Mesenchymal stem cell (in vitro differentiated cells and primary cell): ENCODE measurements at regions not wholly inside any gene's neighbourhood (a gene's known extent, or its start where the extent isn't known, plus 50 kb on each side); places are given as distances from the start of the nearest gene placed in this dataset.

ENCODE experiments used
- DNase-seq: peaks from one replicate; pipeline ENCODE4 v3.0.0-alpha.2; 2013
- H2AFZ ChIP-seq: one replicate; pipeline ENCODE4 v1.6.1; 2013; ENCODE audit warnings: low read depth, mild to moderate bottlenecking, control low read depth, inconsistent platforms, low read length, moderate library complexity
- H2AK5ac ChIP-seq: 2 replicates; pipeline ENCODE4 v1.6.1; 2013; ENCODE audit warnings: low read length, moderate library complexity, mild to moderate bottlenecking, inconsistent platforms; ENCODE audit not compliant: severe bottlenecking
- H2BK120ac ChIP-seq: one replicate; pipeline ENCODE4 v1.6.1; 2013; ENCODE audit warnings: low read depth, mild to moderate bottlenecking, inconsistent platforms, low read length, moderate library complexity
- H2BK12ac ChIP-seq, 2 experiments: one replicate each; pipeline ENCODE4 v1.6.1; 2013; ENCODE audit warnings: inconsistent platforms in 2 of 2, low read length in 2 of 2, mild to moderate bottlenecking in 2 of 2, moderate library complexity in 2 of 2, control low read depth in 1 of 2
- H2BK15ac ChIP-seq: one replicate; pipeline ENCODE4 v1.6.1; 2013; ENCODE audit warnings: mild to moderate bottlenecking, low read depth, inconsistent platforms; ENCODE audit not compliant: poor library complexity, severe bottlenecking
- H2BK5ac ChIP-seq: 2 replicates; pipeline ENCODE4 v1.6.1; 2013; ENCODE audit warnings: low read depth, mild to moderate bottlenecking, low read length, control low read depth, inconsistent platforms; ENCODE audit not compliant: poor library complexity, severe bottlenecking
- H3K14ac ChIP-seq, 2 experiments: one replicate each; pipeline ENCODE4 v1.6.1; 2013; ENCODE audit warnings: inconsistent platforms in 2 of 2, low read length in 2 of 2, control low read depth in 1 of 2, mild to moderate bottlenecking in 1 of 2, moderate library complexity in 1 of 2
- H3K18ac ChIP-seq, 2 experiments: one replicate each; pipeline ENCODE4 v1.6.1; 2013; ENCODE audit warnings: inconsistent platforms in 2 of 2, low read length in 2 of 2, control low read depth in 1 of 2, low read depth in 1 of 2, mild to moderate bottlenecking in 1 of 2
- H3K23ac ChIP-seq, 2 experiments: one replicate each; pipeline ENCODE4 v1.6.1; 2013; ENCODE audit warnings: inconsistent platforms in 2 of 2, low read length in 2 of 2, mild to moderate bottlenecking in 2 of 2, moderate library complexity in 2 of 2, control low read depth in 1 of 2
- H3K27ac ChIP-seq: 2 replicates; pipeline ENCODE4 v1.5.1; 2013; ENCODE audit warnings: mild to moderate bottlenecking, moderate library complexity, low read length, control low read depth, inconsistent platforms; ENCODE audit not compliant: poor library complexity, severe bottlenecking
- H3K27me3 ChIP-seq, 2 experiments: 2 replicates each; pipeline versions ENCODE4 v1.6.1 to v1.7.0; 2013; ENCODE audit warnings: low read length in 2 of 2, mild to moderate bottlenecking in 2 of 2, moderate library complexity in 2 of 2, control low read depth in 1 of 2, inconsistent platforms in 1 of 2; ENCODE audit not compliant: control insufficient read depth in 1 of 2, insufficient read depth in 1 of 2
- H3K36me3 ChIP-seq, 2 experiments: 2 replicates each; pipeline versions ENCODE4 v1.6.1 to v1.7.0; 2013; ENCODE audit warnings: low read length in 2 of 2, control low read depth in 1 of 2, inconsistent platforms in 1 of 2, low read depth in 1 of 2, mild to moderate bottlenecking in 1 of 2; ENCODE audit not compliant: insufficient read depth in 2 of 2, control insufficient read depth in 1 of 2
- H3K4ac ChIP-seq, 2 experiments: one replicate each; pipeline ENCODE4 v1.6.1; 2013; ENCODE audit warnings: inconsistent platforms in 2 of 2, low read length in 2 of 2, mild to moderate bottlenecking in 2 of 2, moderate library complexity in 2 of 2, control low read depth in 1 of 2, low read depth in 1 of 2
- H3K4me1 ChIP-seq: 2 replicates; pipeline ENCODE4 v1.6.1; 2013; ENCODE audit warnings: low read depth, low read length, control low read depth; ENCODE audit not compliant: control insufficient read depth, insufficient read depth
- H3K4me2 ChIP-seq: 2 replicates; pipeline ENCODE4 v1.6.1; 2013; ENCODE audit warnings: low read length, mild to moderate bottlenecking, inconsistent platforms; ENCODE audit not compliant: poor library complexity, severe bottlenecking
- H3K4me3 ChIP-seq, 2 experiments: 2 replicates each; pipeline versions ENCODE4 v1.5.1 to v1.7.0; 2013; ENCODE audit warnings: low read length in 2 of 2, mild to moderate bottlenecking in 2 of 2, control low read depth in 1 of 2, low read depth in 1 of 2; ENCODE audit not compliant: insufficient read depth in 1 of 2
- H3K79me1 ChIP-seq: replicated peaks from 2 replicates; pipeline ENCODE4 v1.6.1; 2013; ENCODE audit warnings: mild to moderate bottlenecking, control low read depth, low read length, inconsistent platforms; ENCODE audit not compliant: poor library complexity, severe bottlenecking
- H3K9ac ChIP-seq: 2 replicates; pipeline ENCODE4 v1.7.0; 2013; ENCODE audit warnings: mild to moderate bottlenecking, low read length, moderate library complexity
- H3K9me3 ChIP-seq: 2 replicates; pipeline ENCODE4 v1.7.0; 2013; ENCODE audit warnings: mild to moderate bottlenecking, low read length; ENCODE audit not compliant: control insufficient read depth
- H4K8ac ChIP-seq: one replicate; pipeline ENCODE4 v1.6.1; 2013; ENCODE audit warnings: inconsistent platforms, mild to moderate bottlenecking, low read length, moderate library complexity
- H4K91ac ChIP-seq: one replicate; pipeline ENCODE4 v1.6.1; 2013; ENCODE audit warnings: mild to moderate bottlenecking, low read length, inconsistent platforms
- WGBS: methylation state at CpG from one replicate; pipeline ENCODE4 v1.1.7; 2013; ENCODE audit warnings: mixed read lengths; 5-methylcytosine and 5-hydroxymethylcytosine counted together

DNA sequence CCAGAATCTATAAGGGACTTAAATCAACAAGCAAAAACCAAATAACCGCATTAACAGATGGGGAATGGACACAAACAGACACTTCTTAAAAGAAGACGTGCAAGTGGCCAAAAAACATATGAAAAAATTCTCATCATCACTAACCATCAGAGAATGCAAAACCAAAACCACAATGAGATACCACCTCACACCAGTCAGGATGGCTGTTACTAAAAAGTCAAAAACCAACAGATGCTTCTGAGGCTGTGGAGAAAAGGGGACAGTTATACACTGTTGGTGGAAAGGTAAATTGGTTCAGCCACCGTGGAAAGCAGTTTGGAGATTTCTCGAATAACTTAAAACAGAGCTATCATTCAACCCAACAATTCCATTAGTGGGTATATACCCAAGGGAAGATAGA lies 124.9 kb upstream of the OLIG2 start:
- H2AK5ac ChIP-seq, result no peak overlapping the region
- no peak overlapping the region for H2BK15ac ChIP-seq
- H3K27me3 ChIP-seq, result peaks cover 6 to 52% of the 10 kb centered on the region in 2 experiments
- no peak overlapping the region for H3K18ac ChIP-seq
- no peak overlapping the region for H2AFZ ChIP-seq
- no peaks in the 10 kb centered on the region for H3K4me1 ChIP-seq
- WGBS, result 87% methylated on average over 2 of the region's 4 CpGs
- no peak overlapping the region for H3K4ac ChIP-seq
- H2BK120ac ChIP-seq, result no peak overlapping the region
- H3K27ac ChIP-seq, result no peak overlapping the region
- H3K36me3 ChIP-seq, result no peaks in the 10 kb centered on the region
- H4K91ac ChIP-seq, result no peak overlapping the region
- no peaks in the 10 kb centered on the region for H3K79me1 ChIP-seq
- H3K4me2 ChIP-seq, result no peak overlapping the region
- no peak overlapping the region for H4K8ac ChIP-seq
- H3K9me3 ChIP-seq, result no peaks in the 10 kb centered on the region
- no peak overlapping the region for H2BK12ac ChIP-seq
- no peak overlapping the region for H3K23ac ChIP-seq
- no peak overlapping the region for H2BK5ac ChIP-seq
- DNase-seq, result no peak
- no peak overlapping the region for H3K14ac ChIP-seq
- no peak overlapping the region for H3K9ac ChIP-seq
- no peak overlapping the region for H3K4me3 ChIP-seq

DNA sequence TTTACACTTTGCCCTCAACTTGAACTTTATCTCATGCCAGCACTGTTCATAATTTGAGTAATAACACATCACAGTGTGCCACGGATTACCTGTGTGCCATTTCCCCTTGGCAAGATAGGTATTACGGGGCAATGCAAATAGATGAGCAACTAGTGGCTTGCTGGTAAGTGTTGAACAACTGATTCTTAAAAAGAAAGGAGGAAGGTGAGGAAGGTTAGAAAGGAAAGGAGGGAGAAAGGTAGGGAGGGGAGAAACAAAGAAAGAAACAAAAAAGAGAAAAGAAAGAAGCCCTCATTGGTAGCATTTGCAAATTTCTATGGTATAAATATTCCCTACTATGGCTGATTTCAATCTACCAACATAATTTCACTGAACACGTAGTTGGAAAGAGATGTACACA lies 118.2 kb upstream of the OLIG2 start:
- no peaks in the 10 kb centered on the region for H3K4me1 ChIP-seq
- peaks cover 12 to 27% of the 10 kb centered on the region in 2 experiments for H3K27me3 ChIP-seq
- H3K9me3 ChIP-seq, result no peaks in the 10 kb centered on the region
- H3K4me3 ChIP-seq, result no peak overlapping the region
- H3K23ac ChIP-seq, result no peak overlapping the region
- no peak for DNase-seq
- H2AFZ ChIP-seq, result no peak overlapping the region
- no peak overlapping the region for H2BK120ac ChIP-seq
- H2BK12ac ChIP-seq, result no peak overlapping the region
- H3K4ac ChIP-seq, result no peak overlapping the region
- no peak overlapping the region for H3K14ac ChIP-seq
- no peak overlapping the region for H4K8ac ChIP-seq
- H3K9ac ChIP-seq, result no peak overlapping the region
- no peaks in the 10 kb centered on the region for H3K79me1 ChIP-seq
- no peak overlapping the region for H2BK15ac ChIP-seq
- no peaks in the 10 kb centered on the region for H3K36me3 ChIP-seq
- H3K18ac ChIP-seq, result no peak overlapping the region
- H2BK5ac ChIP-seq, result no peak overlapping the region
- 86% methylated on average over 3 of the region's 3 CpGs for WGBS
- no peak overlapping the region for H4K91ac ChIP-seq
- H3K27ac ChIP-seq, result no peak overlapping the region
- no peak overlapping the region for H3K4me2 ChIP-seq
- H2AK5ac ChIP-seq, result no peak overlapping the region

GRCh38 chr21:32908534-32908933 lies 117.2 kb upstream of the OLIG2 start:
- peaks cover 12 to 18% of the 10 kb centered on the region in 2 experiments for H3K27me3 ChIP-seq
- no peak overlapping the region for H3K18ac ChIP-seq
- no peak overlapping the region for H3K23ac ChIP-seq
- no peak overlapping the region for H2BK120ac ChIP-seq
- no peak overlapping the region for H4K8ac ChIP-seq
- no peak overlapping the region for H3K14ac ChIP-seq
- WGBS, result 70% methylated on average over 2 of the region's 3 CpGs
- no peak overlapping the region for H2BK15ac ChIP-seq
- H3K4ac ChIP-seq, result no peak overlapping the region
- no peak overlapping the region for H3K4me2 ChIP-seq
- no peak overlapping the region for H2BK12ac ChIP-seq
- H3K4me3 ChIP-seq, result no peak overlapping the region
- no peak for DNase-seq
- H3K4me1 ChIP-seq, result no peaks in the 10 kb centered on the region
- no peak overlapping the region for H3K27ac ChIP-seq
- no peak overlapping the region for H2AFZ ChIP-seq
- H3K36me3 ChIP-seq, result no peaks in the 10 kb centered on the region
- no peak overlapping the region for H2BK5ac ChIP-seq
- no peak overlapping the region for H3K9ac ChIP-seq
- no peak overlapping the region for H2AK5ac ChIP-seq
- H3K9me3 ChIP-seq, result no peaks in the 10 kb centered on the region
- no peaks in the 10 kb centered on the region for H3K79me1 ChIP-seq
- no peak overlapping the region for H4K91ac ChIP-seq

- Histone ChIP-seq H3K18ac (no peak overlapping the region), H3K79me1 (no peaks in the 10 kb centered on the region), H2AFZ (no peak overlapping the region), H2BK5ac (no peak overlapping the region), H3K23ac (no peak overlapping the region), H3K27ac (no peak overlapping the region), H3K9me3 (no peaks in the 10 kb centered on the region), H2BK12ac (no peak overlapping the region), H2BK120ac (no peak overlapping the region), H3K4me3 (no peak overlapping the region), H3K4me1 (no peaks in the 10 kb centered on the region), H4K8ac (no peak overlapping the region), H3K36me3 (no peaks in the 10 kb centered on the region), H4K91ac (no peak overlapping the region), H3K4ac (no peak overlapping the region), H3K14ac (no peak overlapping the region), H3K4me2 (no peak overlapping the region), H3K9ac (no peak overlapping the region), H2AK5ac (no peak overlapping the region), H2BK15ac (no peak overlapping the region), H3K27me3 (peaks cover 10 to 12% of the 10 kb centered on the region in 2 experiments)
- WGBS, result 65% methylated on average over 5 of the region's 5 CpGs
- no peak for DNase-seq
Observed at GRCh38 chr21:32909393-32909792, 116.3 kb upstream of the OLIG2 start.
